K562 (cell line): ENCODE measurements at regions not wholly inside any gene's neighbourhood (a gene's known extent, or its start where the extent isn't known, plus 50 kb on each side); places are given as distances from the start of the nearest gene placed in this dataset.

ENCODE experiments used
- ATAC-seq: fragments of 200-7000 bp; cut with Tn5 transposase; 3 replicates; pipeline ENCODE4 v1.9.1; 2020; ENCODE audit warnings: moderate library complexity
- BruUV-seq: library from RNA; stranded (reverse); fragments of 400-500 nt; replicated peaks from 2 replicates; lab custom pipeline; 2021; lab: Mats Ljungman, UMichigan
- CTCF ChIA-PET: fragments of 300-600 bp; formaldehyde crosslinking; extraction: SDS; loops from one replicate; lab custom pipeline; 2021; ENCODE audit warnings: low intra/inter-chr PET ratio; lab: Yijun Ruan, JAX
- POLR2A ChIA-PET: fragments of 300-600, 350-650 bp; sonication (Branson Sonifier 250); formaldehyde crosslinking; extraction: SDS; loops from one replicate; lab custom pipeline; 2021; ENCODE audit warnings: antibody characterized with exemption, inconsistent platforms; lab: Yijun Ruan, JAX
- DNase-seq, 4 experiments: peaks; one replicate each; pipeline versions ENCODE4 v3.0.0 to v3.0.0-alpha.2; 2011 to 2018; ENCODE audit warnings: low spot score in 3 of 4, mixed read lengths in 3 of 4; ENCODE audit errors: extremely low read depth in 1 of 4
- FAIRE-seq: peaks from 2 replicates; lab custom pipeline; 2011; peaks lifted over from hg19 to GRCh38; lab: Jason Lieb, UNC
- H2AFZ ChIP-seq: 2 replicates; pipeline ENCODE4 v1.6.0; 2011; ENCODE audit warnings: low read depth, low read length, control low read depth, inconsistent platforms
- H3K27ac ChIP-seq: fragments of 200-600 bp; 3 replicates; pipeline ENCODE4 v1.8.0; 2011; ENCODE audit warnings: low read depth, mild to moderate bottlenecking, control low read depth, inconsistent platforms, low read length, moderate library complexity, mixed read lengths; ENCODE audit errors: extremely low read depth
- H3K27me3 ChIP-seq, 2 experiments: fragments of 300-600 bp in 1 of 2; 2 replicates in 1 of 2; 3 replicates in 1 of 2; pipeline versions ENCODE4 v1.6.0 to v1.8.0; 2011; ENCODE audit warnings: inconsistent platforms in 2 of 2, low read length in 2 of 2, mild to moderate bottlenecking in 1 of 2, mixed read lengths in 1 of 2, moderate library complexity in 1 of 2; ENCODE audit not compliant: control insufficient read depth in 2 of 2, insufficient read depth in 2 of 2
- H3K36me3 ChIP-seq: fragments of 300-600 bp; 3 replicates; pipeline ENCODE4 v1.8.0; 2011; ENCODE audit warnings: mild to moderate bottlenecking, low read length, inconsistent platforms; ENCODE audit not compliant: control insufficient read depth, insufficient read depth
- H3K4me1 ChIP-seq, 2 experiments: fragments of 200-600 bp in 1 of 2; replicated peaks in 1 of 2; 2 replicates in 1 of 2; 3 replicates in 1 of 2; pipeline versions ENCODE4 v1.5.1 to v1.8.0; 2011; ENCODE audit warnings: inconsistent platforms in 2 of 2, low read length in 2 of 2, mild to moderate bottlenecking in 1 of 2, mixed read lengths in 1 of 2, moderate library complexity in 1 of 2; ENCODE audit not compliant: control insufficient read depth in 2 of 2, insufficient read depth in 2 of 2
- H3K4me2 ChIP-seq: 2 replicates; pipeline ENCODE4 v1.6.1; 2011; ENCODE audit warnings: low read length, control low read depth, inconsistent platforms, mixed read lengths; ENCODE audit not compliant: insufficient read depth
- H3K4me3 ChIP-seq: fragments of 200-600 bp; sonication (generic), shearing (Covaris generic); 2 replicates; pipeline ENCODE4 v1.5.1; 2016; ENCODE audit warnings: control low read depth, inconsistent platforms
- H3K79me2 ChIP-seq: fragments of 200-600 bp; 3 replicates; pipeline ENCODE4 v1.8.0; 2011; ENCODE audit warnings: low read length, inconsistent platforms; ENCODE audit not compliant: control insufficient read depth, insufficient read depth
- H3K9ac ChIP-seq, 2 experiments: 2 replicates each; pipeline versions ENCODE4 v1.6.0 to v1.6.1; 2011; ENCODE audit warnings: low read depth in 2 of 2, low read length in 2 of 2, control low read depth in 1 of 2, inconsistent platforms in 1 of 2, mild to moderate bottlenecking in 1 of 2, mixed read lengths in 1 of 2; ENCODE audit not compliant: insufficient read depth in 1 of 2
- H3K9me1 ChIP-seq: one replicate; pipeline ENCODE4 v1.6.0; 2011; ENCODE audit warnings: inconsistent platforms, mild to moderate bottlenecking, low read length, moderate library complexity; ENCODE audit not compliant: control insufficient read depth, insufficient read depth
- H3K9me3 ChIP-seq: replicated peaks from 2 replicates; pipeline ENCODE4 v1.5.1; 2011; ENCODE audit warnings: low read depth, low read length, inconsistent platforms; ENCODE audit not compliant: control insufficient read depth, insufficient read depth
- H4K20me1 ChIP-seq: replicated peaks from 2 replicates; pipeline ENCODE4 v1.6.1; 2011; ENCODE audit warnings: low read length, inconsistent platforms, mixed read lengths; ENCODE audit not compliant: control insufficient read depth, insufficient read depth
- FOSL1 ChIP-seq: fragments of 200-800 bp; sonication (Bioruptor generic); conservative IDR thresholded peaks from 2 replicates; pipeline ENCODE4 v1.6.1; 2016; ENCODE audit warnings: missing genetic modification characterization, missing compliant biosample characterization
- HIVEP1 ChIP-seq: fragments of 250-450 bp; sonication (Bioruptor Pico); IDR thresholded peaks from 2 replicates; pipeline ENCODE4 v1.4.0; 2020; ENCODE audit warnings: mild to moderate bottlenecking
- LCOR ChIP-seq: sonication (generic); formaldehyde crosslinking; IDR thresholded peaks from 2 replicates; pipeline ENCODE4 v1.8.0; 2022; ENCODE audit warnings: mild to moderate bottlenecking, missing genetic modification reagents
- MIER1 ChIP-seq: fragments of 450-650 bp; IDR thresholded peaks from 2 replicates; pipeline ENCODE4 v1.6.1; 2016; ENCODE audit warnings: antibody characterized with exemption, mild to moderate bottlenecking, low read depth
- NR1H2 ChIP-seq: sonication (generic); formaldehyde crosslinking; IDR thresholded peaks from 2 replicates; pipeline ENCODE4 v1.4.0; 2020; ENCODE audit warnings: mild to moderate bottlenecking, missing genetic modification reagents
- PHB ChIP-seq: fragments of 250-450 bp; sonication (Bioruptor Pico); IDR thresholded peaks from 2 replicates; pipeline ENCODE4 v1.5.0; 2021
- RAD21 ChIP-seq, 2 experiments: fragments of 250-450 bp in 1 of 2; fragments of 450-650 bp in 1 of 2; sonication (Bioruptor Pico) in 1 of 2; formaldehyde crosslinking in 1 of 2; IDR thresholded peaks in 1 of 2; conservative IDR thresholded peaks in 1 of 2; 2 replicates each; pipeline versions ENCODE4 v1.4.0 to v1.8.0; 2020 to 2022; ENCODE audit warnings: mild to moderate bottlenecking in 2 of 2, moderate library complexity in 1 of 2
- SMARCE1 ChIP-seq: fragments of 450-650 bp; IDR thresholded peaks from 2 replicates; pipeline ENCODE4 v1.7.1; 2016; ENCODE audit warnings: mild to moderate bottlenecking
- ZNF212 ChIP-seq: fragments of 450-650 bp; formaldehyde crosslinking; IDR thresholded peaks from 2 replicates; pipeline ENCODE4 v1.4.0; 2020; ENCODE audit warnings: mild to moderate bottlenecking
- ZNF324 ChIP-seq: fragments of 250-450 bp; sonication (Bioruptor Pico); IDR thresholded peaks from 2 replicates; pipeline ENCODE4 v1.4.0; 2020; ENCODE audit warnings: mild to moderate bottlenecking
- WGBS: fragments of 100-300 bp; shearing (Covaris generic); methylation state at CpG from one replicate; pipeline ENCODE4 v1.1.6; 2016; ENCODE audit warnings: low coverage, mixed read lengths; ENCODE audit not compliant: insufficient coverage; ENCODE audit errors: missing lambda C conversion rate; 5-methylcytosine and 5-hydroxymethylcytosine counted together
- in situ Hi-C: fragments of 300-500 bp; cut with MboI; formaldehyde crosslinking; loops from 4 replicates; pipeline ENCODE4 v1.15.0; 2018; ENCODE audit warnings: inconsistent platforms, mixed read lengths
- intact Hi-C: fragments of 100-400 bp; cut with micrococcal nuclease; formaldehyde crosslinking; loops from 2 replicates; pipeline ENCODE4 v1.14.2; 2022
- TF ChIP-seq, protein P1 (sequence below), 3 experiments: IDR thresholded peaks in 2 of 3; conservative IDR thresholded peaks in 1 of 3; 2 replicates each; pipeline ENCODE4 v1.5.1; 2011 to 2012; ENCODE audit warnings: low read length in 3 of 3, mild to moderate bottlenecking in 3 of 3, control low read depth in 2 of 3, improper control_type of control experiment in 1 of 3, inconsistent platforms in 1 of 3, low read depth in 1 of 3, mixed read lengths in 1 of 3, moderate library complexity in 1 of 3; ENCODE audit not compliant: insufficient read depth in 2 of 3
- TF ChIP-seq, protein P2 (sequence below): sonication (generic); formaldehyde crosslinking; IDR thresholded peaks from 2 replicates; pipeline ENCODE4 v1.8.0; 2022; ENCODE audit warnings: missing genetic modification reagents, mild to moderate bottlenecking, borderline replicate concordance
- TF ChIP-seq, protein P3 (sequence below): IDR thresholded peaks from 2 replicates; pipeline ENCODE4 v1.6.1; 2014; ENCODE audit warnings: antibody characterized with exemption
- TF ChIP-seq, protein P4 (sequence below), 2 experiments: fragments of 450-650 bp in 1 of 2; sonication (generic) in 1 of 2; formaldehyde crosslinking in 1 of 2; IDR thresholded peaks in 1 of 2; conservative IDR thresholded peaks in 1 of 2; 2 replicates each; pipeline versions ENCODE4 v1.6.1 to v1.8.1; 2016 to 2023; ENCODE audit warnings: mild to moderate bottlenecking in 2 of 2, moderate library complexity in 2 of 2, inconsistent platforms in 1 of 2, missing genetic modification reagents in 1 of 2

DNA sequence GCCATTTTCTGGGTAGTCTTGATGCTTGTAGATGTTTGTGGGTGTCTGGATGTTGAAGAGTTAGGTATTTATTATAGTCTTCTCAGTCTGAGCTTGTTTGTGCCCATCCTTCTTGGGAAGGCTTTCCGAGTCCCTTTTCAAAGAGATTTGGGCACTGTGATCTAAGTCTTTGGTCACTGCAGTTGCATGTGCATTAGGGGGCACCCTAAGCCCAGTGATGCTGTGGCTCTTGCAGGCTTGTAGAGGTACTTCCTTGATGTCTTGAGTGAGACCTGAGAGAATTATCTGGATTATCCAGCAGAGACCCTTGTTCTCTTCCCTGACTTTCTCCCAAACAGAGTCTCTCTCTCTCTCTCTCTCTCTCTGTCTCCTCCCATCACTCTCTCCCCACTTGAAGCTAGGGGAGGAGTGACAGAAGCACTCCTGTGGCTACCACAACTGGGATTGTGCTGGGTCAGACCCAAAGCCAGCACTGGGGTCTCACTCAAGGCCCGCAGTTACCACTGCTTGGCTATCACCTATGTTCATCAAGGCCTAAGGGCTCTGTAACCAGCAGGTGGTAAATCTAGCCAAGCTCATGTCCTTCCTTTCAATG lies 68.5 kb downstream of the TMCO5A start:
- no peak for FAIRE-seq
- Histone ChIP-seq H4K20me1 (no peaks in the 10 kb centered on the region), H3K4me2 (no peak overlapping the region), H3K4me1 (no peaks in the 10 kb centered on the region), H3K9me1 (no peaks in the 10 kb centered on the region), H3K9ac (no peak overlapping the region), H3K79me2 (no peaks in the 10 kb centered on the region), H2AFZ (no peak overlapping the region), H3K27me3 (no peaks in the 10 kb centered on the region), H3K27ac (no peak overlapping the region), H3K36me3 (no peaks in the 10 kb centered on the region), H3K4me3 (no peak overlapping the region), H3K9me3 (no peaks in the 10 kb centered on the region)
- POLR2A ChIA-PET: no interaction called here
- DNase-seq: peak in 1 of 4 experiments; percentile 27
- CTCF ChIA-PET: interaction anchor here (0.8 to 1.2 kb wide), 2 partner anchors 351 to 352 kb away, joined by 5 to 6 read pairs; no protein-coding TSS in a partner anchor
- in situ Hi-C loops (loop anchor here (10.0 kb wide), 1 partner anchor 362 kb away; no protein-coding TSS in a partner anchor), intact Hi-C loops (loop anchor here (10.0 kb wide), 1 partner anchor 242 kb away; no protein-coding TSS in a partner anchor)
- peak; percentile 59; the same call in 2 of the 3 replicates for ATAC-seq
- 0% methylated on average over 2 of the region's 2 CpGs for WGBS
- BruUV-seq: no TSS peak
- TF ChIP-seq, protein P1, sequence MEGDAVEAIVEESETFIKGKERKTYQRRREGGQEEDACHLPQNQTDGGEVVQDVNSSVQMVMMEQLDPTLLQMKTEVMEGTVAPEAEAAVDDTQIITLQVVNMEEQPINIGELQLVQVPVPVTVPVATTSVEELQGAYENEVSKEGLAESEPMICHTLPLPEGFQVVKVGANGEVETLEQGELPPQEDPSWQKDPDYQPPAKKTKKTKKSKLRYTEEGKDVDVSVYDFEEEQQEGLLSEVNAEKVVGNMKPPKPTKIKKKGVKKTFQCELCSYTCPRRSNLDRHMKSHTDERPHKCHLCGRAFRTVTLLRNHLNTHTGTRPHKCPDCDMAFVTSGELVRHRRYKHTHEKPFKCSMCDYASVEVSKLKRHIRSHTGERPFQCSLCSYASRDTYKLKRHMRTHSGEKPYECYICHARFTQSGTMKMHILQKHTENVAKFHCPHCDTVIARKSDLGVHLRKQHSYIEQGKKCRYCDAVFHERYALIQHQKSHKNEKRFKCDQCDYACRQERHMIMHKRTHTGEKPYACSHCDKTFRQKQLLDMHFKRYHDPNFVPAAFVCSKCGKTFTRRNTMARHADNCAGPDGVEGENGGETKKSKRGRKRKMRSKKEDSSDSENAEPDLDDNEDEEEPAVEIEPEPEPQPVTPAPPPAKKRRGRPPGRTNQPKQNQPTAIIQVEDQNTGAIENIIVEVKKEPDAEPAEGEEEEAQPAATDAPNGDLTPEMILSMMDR (IDR thresholded peaks at IDR 0.05 in 2 of 3, conservative IDR thresholded peaks at IDR 0.05 in 1 of 3; ENCODE audit: insufficient read depth in 2 of 3, low read depth in 1 of 3, low read length in 3 of 3): peak; percentile 30 to 34 (median 32); a peak in 2 of 6 replicates
- TF ChIP-seq, protein P2, sequence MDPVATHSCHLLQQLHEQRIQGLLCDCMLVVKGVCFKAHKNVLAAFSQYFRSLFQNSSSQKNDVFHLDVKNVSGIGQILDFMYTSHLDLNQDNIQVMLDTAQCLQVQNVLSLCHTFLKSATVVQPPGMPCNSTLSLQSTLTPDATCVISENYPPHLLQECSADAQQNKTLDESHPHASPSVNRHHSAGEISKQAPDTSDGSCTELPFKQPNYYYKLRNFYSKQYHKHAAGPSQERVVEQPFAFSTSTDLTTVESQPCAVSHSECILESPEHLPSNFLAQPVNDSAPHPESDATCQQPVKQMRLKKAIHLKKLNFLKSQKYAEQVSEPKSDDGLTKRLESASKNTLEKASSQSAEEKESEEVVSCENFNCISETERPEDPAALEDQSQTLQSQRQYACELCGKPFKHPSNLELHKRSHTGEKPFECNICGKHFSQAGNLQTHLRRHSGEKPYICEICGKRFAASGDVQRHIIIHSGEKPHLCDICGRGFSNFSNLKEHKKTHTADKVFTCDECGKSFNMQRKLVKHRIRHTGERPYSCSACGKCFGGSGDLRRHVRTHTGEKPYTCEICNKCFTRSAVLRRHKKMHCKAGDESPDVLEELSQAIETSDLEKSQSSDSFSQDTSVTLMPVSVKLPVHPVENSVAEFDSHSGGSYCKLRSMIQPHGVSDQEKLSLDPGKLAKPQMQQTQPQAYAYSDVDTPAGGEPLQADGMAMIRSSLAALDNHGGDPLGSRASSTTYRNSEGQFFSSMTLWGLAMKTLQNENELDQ: no peak
- TF ChIP-seq HIVEP1 (CRISPR knock-in tag) (no peak), RAD21 (CRISPR knock-in tag; conservative IDR thresholded peaks at IDR 0.05 in 1 of 2, IDR thresholded peaks at IDR 0.05 in 1 of 2) (peak; percentile 28 to 73; a peak in 3 of 4 replicates), ZNF212 (CRISPR knock-in tag) (no peak), NR1H2 (CRISPR knock-in tag) (no peak), LCOR (CRISPR knock-in tag) (no peak), MIER1 (no peak), ZNF324 (CRISPR knock-in tag) (no peak), FOSL1 (no peak), PHB (CRISPR knock-in tag) (no peak), SMARCE1 (no peak)
- TF ChIP-seq, protein P3, sequence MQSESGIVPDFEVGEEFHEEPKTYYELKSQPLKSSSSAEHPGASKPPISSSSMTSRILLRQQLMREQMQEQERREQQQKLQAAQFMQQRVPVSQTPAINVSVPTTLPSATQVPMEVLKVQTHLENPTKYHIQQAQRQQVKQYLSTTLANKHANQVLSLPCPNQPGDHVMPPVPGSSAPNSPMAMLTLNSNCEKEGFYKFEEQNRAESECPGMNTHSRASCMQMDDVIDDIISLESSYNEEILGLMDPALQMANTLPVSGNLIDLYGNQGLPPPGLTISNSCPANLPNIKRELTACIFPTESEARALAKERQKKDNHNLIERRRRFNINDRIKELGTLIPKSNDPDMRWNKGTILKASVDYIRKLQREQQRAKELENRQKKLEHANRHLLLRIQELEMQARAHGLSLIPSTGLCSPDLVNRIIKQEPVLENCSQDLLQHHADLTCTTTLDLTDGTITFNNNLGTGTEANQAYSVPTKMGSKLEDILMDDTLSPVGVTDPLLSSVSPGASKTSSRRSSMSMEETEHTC: no peak
- TF ChIP-seq, protein P4, sequence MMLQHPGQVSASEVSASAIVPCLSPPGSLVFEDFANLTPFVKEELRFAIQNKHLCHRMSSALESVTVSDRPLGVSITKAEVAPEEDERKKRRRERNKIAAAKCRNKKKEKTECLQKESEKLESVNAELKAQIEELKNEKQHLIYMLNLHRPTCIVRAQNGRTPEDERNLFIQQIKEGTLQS (IDR thresholded peaks at IDR 0.05): no peak
- TF ChIP-seq, protein P4 (CRISPR knock-in tag; conservative IDR thresholded peaks at IDR 0.05): no peak
